Body of pancreas (tissue), 4 donors: ENCODE measurements at regions not wholly inside any gene's neighbourhood (a gene's known extent, or its start where the extent isn't known, plus 50 kb on each side); places are given as distances from the start of the nearest gene placed in this dataset.

Experiments used
- POLR2A ChIP-seq, 3 donors: fragments of 450-650 bp; IDR thresholded peaks; one replicate each; pipeline ENCODE4 v1.6.1; 2016; ENCODE audit warnings: antibody characterized with exemption in 3 of 3, mild to moderate bottlenecking in 2 of 3
- TF ChIP-seq, protein P1 (sequence below), 7 experiments: fragments of 450-650 bp in 4 of 7; fragments of 200-600 bp in 3 of 7; sonication (generic) in 3 of 7; IDR thresholded peaks; one replicate each; pipeline ENCODE4 v1.5.1; 2016 to 2019; ENCODE audit warnings: antibody characterized with exemption in 7 of 7

DNA sequence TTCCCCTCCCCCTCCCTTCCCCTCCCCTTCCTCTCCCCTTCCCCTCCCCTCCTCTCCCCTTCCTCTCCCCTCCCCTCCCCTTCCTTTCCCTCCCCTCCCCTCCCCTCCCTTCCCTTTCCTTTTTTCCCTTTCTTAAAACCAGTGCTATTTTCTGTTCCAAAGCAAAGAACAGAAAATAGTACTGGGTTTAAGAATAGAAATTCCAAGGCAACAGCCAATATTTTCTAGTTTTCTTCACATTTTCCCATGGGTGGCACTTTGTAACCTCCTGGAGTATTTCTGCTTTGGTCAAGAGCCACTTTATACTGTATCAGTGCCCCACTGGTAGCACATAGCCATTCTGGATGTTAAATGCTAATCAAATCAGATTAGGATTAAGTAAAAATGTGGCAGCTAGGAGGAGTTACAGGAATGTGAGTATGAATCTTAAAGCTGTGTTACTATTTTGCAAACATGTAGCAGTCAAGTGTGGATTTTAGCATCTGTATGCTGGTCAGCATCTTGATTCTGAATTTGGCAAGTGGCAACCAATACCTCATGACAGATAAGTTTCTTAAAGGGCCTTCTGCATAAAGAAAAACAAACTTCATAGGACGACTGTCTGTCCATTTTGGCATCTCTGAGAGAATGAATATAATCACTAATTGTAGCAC is 126.4 kb downstream of the CEP57L1 start:
- no peak for TF ChIP-seq POLR2A (IDR thresholded peaks at IDR 0.05)
- TF ChIP-seq, protein P1, sequence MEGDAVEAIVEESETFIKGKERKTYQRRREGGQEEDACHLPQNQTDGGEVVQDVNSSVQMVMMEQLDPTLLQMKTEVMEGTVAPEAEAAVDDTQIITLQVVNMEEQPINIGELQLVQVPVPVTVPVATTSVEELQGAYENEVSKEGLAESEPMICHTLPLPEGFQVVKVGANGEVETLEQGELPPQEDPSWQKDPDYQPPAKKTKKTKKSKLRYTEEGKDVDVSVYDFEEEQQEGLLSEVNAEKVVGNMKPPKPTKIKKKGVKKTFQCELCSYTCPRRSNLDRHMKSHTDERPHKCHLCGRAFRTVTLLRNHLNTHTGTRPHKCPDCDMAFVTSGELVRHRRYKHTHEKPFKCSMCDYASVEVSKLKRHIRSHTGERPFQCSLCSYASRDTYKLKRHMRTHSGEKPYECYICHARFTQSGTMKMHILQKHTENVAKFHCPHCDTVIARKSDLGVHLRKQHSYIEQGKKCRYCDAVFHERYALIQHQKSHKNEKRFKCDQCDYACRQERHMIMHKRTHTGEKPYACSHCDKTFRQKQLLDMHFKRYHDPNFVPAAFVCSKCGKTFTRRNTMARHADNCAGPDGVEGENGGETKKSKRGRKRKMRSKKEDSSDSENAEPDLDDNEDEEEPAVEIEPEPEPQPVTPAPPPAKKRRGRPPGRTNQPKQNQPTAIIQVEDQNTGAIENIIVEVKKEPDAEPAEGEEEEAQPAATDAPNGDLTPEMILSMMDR (IDR thresholded peaks at IDR 0.05) = no peak
